ENCODE measurements at regions not wholly inside any gene's neighbourhood (a gene's known extent, or its start where the extent isn't known, plus 50 kb on each side); places are given as distances from the start of the nearest gene placed in this dataset.
"Not testable (repeated sequence)": the region's sequence is repeated elsewhere in the genome, so short reads cannot be mapped to it uniquely, and the experiment has no call there.

DNA sequence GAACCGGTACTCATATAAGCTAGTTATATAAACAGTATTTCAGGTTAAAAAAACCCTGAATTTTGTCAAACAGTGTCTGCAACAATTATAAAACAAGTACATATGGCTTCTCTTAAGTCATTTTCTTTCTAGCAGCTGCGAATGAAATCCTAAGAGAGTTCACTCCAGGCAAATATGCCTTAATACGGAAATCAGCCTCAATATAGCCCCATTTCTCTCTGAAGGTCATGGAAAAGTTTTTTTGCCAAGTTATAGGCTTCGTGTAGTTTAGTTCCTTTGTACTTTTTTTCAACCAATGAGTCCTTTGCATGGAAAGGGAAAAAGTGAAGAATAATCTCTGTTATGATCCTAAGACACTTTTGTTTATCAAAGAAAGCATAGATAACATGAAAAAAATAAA lies 848.0 kb upstream of the ACO1 start:
- TF ChIP-seq, protein P1, sequence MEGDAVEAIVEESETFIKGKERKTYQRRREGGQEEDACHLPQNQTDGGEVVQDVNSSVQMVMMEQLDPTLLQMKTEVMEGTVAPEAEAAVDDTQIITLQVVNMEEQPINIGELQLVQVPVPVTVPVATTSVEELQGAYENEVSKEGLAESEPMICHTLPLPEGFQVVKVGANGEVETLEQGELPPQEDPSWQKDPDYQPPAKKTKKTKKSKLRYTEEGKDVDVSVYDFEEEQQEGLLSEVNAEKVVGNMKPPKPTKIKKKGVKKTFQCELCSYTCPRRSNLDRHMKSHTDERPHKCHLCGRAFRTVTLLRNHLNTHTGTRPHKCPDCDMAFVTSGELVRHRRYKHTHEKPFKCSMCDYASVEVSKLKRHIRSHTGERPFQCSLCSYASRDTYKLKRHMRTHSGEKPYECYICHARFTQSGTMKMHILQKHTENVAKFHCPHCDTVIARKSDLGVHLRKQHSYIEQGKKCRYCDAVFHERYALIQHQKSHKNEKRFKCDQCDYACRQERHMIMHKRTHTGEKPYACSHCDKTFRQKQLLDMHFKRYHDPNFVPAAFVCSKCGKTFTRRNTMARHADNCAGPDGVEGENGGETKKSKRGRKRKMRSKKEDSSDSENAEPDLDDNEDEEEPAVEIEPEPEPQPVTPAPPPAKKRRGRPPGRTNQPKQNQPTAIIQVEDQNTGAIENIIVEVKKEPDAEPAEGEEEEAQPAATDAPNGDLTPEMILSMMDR (IDR thresholded peaks at IDR 0.05; ENCODE audit: low read depth, low read length) = no peak
- H3K4me3 ChIP-seq (ENCODE audit: low read depth, low read length) = no peak overlapping the region

DNA sequence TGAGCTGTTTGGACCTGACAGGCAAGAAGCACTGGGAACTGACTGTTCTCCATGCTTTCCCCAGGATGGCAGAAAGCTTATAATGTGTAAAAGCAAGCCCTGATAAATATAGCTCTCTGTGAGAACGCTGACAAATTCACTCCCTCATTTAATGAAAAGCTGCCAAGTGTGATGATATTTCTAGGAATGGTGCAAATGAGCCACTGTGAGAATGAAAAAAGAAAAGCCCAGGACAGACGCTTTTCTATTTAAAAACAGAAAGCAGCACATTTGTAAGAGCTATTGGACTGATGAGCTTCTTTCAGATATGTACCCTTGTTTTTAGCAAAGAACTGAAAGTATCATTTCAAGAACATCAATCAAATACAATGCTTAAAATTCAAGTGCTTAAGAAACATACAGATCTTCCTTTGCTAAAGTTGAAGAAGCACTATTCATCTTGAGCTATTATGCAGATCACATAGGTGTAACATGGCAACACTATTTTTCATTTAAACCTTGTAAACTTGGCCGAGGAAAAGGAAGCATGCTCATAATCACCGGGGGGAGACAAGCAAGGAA lies 842.6 kb upstream of the ACO1 start:
- TF ChIP-seq, protein P1 (IDR thresholded peaks at IDR 0.05; ENCODE audit: low read depth, low read length) = no peak
- H3K4me3 ChIP-seq (ENCODE audit: low read depth, low read length) = no peak overlapping the region

DNA sequence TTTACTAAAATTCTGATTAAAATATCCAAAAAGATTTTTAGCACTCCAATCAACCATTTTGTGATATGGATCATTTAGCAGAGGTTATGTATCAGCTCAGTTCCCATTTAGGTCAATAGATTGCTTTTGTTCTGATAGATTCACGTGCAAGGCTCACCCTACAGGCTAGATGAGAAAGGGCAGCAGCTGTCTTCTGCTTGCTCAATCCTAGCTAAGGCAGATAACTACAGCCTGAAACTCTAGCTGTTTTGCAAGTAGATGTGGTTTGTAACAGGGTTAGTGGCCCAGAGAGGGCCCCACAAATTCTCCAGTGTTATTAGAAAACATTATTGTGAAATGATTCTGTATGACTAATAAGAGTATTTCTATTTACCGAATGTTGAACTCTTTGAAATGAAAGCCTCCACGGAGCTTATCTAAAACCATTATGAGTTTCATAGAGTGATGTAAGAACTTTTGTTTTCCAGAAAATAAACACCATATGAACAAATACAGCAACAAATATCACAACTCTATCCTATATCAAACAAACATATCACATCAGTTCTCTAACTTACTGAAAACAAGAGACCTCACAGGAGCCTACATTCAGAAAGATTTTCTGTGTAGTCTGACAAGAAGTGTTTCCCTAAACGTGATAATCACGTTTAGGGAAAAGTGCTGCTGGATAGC lies 841.9 kb upstream of the ACO1 start:
- TF ChIP-seq, protein P1 (IDR thresholded peaks at IDR 0.05; ENCODE audit: low read depth, low read length) = no peak

DNA sequence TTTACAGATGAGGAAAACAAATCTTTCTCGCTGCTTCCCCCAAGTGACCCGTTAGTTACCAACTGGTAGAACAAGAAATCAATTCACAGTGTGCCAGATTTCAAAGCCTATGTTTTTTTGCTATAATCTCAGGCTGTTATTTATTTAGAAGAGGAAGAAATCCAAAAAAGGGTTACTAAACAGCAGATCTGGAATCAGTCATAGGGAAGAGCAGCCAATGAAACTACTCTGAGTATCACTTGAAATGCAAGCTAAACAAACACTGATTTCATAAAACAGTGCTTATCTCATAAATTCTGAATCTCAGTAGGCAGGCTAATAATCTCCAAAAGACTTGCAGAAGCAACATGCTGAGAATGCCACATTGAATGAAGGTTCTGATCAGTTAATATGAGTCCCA lies 829.5 kb upstream of the ACO1 start:
- no peak overlapping the region for H3K4me3 ChIP-seq (ENCODE audit: low read depth, low read length)

More for the DNA sequence above, 841.9 kb upstream of the ACO1 start:
- H3K4me3 ChIP-seq (ENCODE audit: low read depth, low read length) = no peak overlapping the region

DNA sequence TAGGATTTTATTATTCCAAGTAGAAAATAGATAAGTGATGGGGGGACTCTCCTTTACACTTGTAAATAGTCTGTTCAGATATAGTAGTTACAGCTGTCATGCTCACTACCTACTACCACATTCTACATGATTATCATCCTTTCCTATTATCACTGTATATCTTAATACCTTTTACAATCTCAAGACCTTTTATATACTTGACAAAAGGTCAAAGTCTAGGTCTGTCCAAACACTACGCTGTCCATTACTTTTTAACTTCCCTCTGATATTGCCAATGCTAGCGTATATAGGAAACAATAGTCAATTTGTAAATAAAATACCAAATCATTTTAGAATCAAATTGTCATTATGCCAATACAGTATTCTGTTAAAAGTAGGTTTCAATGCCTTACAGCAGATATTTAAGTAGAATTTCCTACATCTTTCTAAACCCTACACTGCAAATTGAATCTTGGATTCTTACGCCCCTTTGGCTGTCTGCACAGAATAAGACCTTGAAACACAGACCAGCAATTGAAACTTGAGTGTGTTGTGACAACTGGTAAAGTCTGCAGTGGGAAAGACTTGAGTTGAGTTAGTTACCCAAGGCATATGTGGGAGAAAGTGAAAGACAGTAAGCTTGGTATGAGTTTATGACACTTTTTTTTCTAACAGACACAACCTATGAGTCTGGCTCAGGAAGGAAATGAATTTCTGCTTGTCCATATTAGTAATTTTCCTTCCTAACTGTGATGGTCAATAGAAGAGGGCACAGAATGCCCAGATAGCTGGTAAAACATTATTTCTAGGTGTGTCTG lies 827.6 kb upstream of the ACO1 start:
- no peak overlapping the region for H3K4me3 ChIP-seq (ENCODE audit: low read depth, low read length)
- TF ChIP-seq, protein P1 (IDR thresholded peaks at IDR 0.05; ENCODE audit: low read depth, low read length) = no peak

More for the DNA sequence above, 829.5 kb upstream of the ACO1 start:
- TF ChIP-seq, protein P1 (IDR thresholded peaks at IDR 0.05; ENCODE audit: low read depth, low read length) = no peak

DNA sequence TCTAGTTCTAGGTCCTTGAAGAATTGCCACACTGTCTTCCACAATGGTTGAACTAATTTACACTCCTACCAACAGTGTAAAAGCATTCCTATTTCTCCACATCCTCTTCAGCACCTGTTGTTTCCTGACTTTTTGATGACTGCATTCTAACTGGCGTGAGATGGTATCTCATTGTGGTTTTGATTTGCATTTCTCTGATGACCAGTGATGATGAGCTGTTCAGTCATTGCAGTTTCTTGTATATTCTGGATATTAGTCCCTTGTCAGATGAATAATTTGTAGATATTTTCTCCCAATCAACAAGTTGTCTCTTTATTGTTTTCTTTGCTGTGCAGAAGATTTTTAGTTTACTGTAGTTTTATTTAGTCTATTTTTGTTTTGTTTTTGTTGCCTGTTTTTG lies 812.3 kb upstream of the ACO1 start:
- H3K4me3 ChIP-seq (ENCODE audit: low read depth, low read length) = not testable (repeated sequence)

DNA sequence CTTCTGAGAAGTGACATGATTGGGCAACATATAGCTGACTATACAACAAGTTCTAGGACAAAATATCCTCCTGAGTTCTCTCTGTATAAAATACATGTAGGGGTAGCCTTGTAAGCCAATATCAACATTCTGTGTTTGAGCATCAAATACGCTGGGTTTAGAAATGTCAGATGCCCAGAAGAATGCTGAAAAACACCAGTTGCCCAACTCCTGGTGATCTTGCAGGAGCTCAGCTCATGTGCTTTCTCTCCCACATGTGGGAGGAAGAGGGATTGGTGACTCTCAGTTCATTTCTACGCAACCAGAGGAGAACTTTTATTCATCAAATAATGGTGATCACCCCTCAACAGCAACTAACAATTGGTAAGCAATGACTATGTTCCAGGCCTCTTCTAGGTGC lies 810.9 kb upstream of the ACO1 start:
- TF ChIP-seq, protein P1 (IDR thresholded peaks at IDR 0.05; ENCODE audit: low read depth, low read length) = no peak
- H3K4me3 ChIP-seq (ENCODE audit: low read depth, low read length) = no peak overlapping the region

Data from WI38 (cell line).